NCI-H146 (cell line): ENCODE measurements at regions not wholly inside any gene's neighbourhood (a gene's known extent, or its start where the extent isn't known, plus 50 kb on each side); places are given as distances from the start of the nearest gene placed in this dataset.
A peak's percentile ranks its signal among the peaks of the same experiment; 100 is the strongest.
"Not testable (repeated sequence)": the region's sequence is repeated elsewhere in the genome, so short reads cannot be mapped to it uniquely, and the experiment has no call there.

Experiments used
- DNase-seq: peaks from one replicate; lab custom pipeline; 2025; lab: John Stamatoyannopoulos, UW

- no peak for DNase-seq
These were observed 184.3 kb downstream of the IGLL1 start for GRCh38 chr22:23395530-23396361.

- no peak for DNase-seq
These were observed 185.4 kb downstream of the IGLL1 start for GRCh38 chr22:23394525-23395326.

GRCh38 chr22:23393721-23394320 lies 186.3 kb downstream of the IGLL1 start:
- DNase-seq = no peak

GRCh38 chr22:23393199-23393598 lies 186.9 kb downstream of the IGLL1 start:
- DNase-seq = not testable (repeated sequence)

- DNase-seq = no peak
These were observed 187.5 kb downstream of the IGLL1 start for GRCh38 chr22:23392420-23393121.

GRCh38 chr22:23391022-23391421 lies 189.1 kb downstream of the IGLL1 start:
- no peak for DNase-seq

GRCh38 chr22:23389271-23390071 lies 190.6 kb downstream of the IGLL1 start:
- no peak for DNase-seq

- DNase-seq = no peak
These were observed 191.6 kb downstream of the IGLL1 start for GRCh38 chr22:23388517-23388890.

- DNase-seq = no peak
These were observed 192.1 kb downstream of the IGLL1 start for GRCh38 chr22:23387827-23388516.

- no peak for DNase-seq
These were observed 193.1 kb downstream of the IGLL1 start for GRCh38 chr22:23386822-23387580.

- peak; percentile 51 for DNase-seq
These were observed 194.1 kb downstream of the IGLL1 start for GRCh38 chr22:23385678-23386631.

GRCh38 chr22:23384923-23385677 lies 195.0 kb downstream of the IGLL1 start:
- DNase-seq = no peak

- no peak for DNase-seq
These were observed 195.7 kb downstream of the IGLL1 start for GRCh38 chr22:23384431-23384830.

GRCh38 chr22:23383491-23384361 lies 196.4 kb downstream of the IGLL1 start:
- DNase-seq = peak; percentile 75

- no peak for DNase-seq
These were observed 197.5 kb downstream of the IGLL1 start for GRCh38 chr22:23382428-23383218.
